Hematopoietic multipotent progenitor cell treated with erythropoietin and hydrocortisone succinate and interleukin-3 and kit ligand, for 8 days (in vitro differentiated cells): ENCODE measurements at regions not wholly inside any gene's neighbourhood (a gene's known extent, or its start where the extent isn't known, plus 50 kb on each side); places are given as distances from the start of the nearest gene placed in this dataset.
A peak's percentile ranks its signal among the peaks of the same experiment; 100 is the strongest.
"Not testable (repeated sequence)": the region's sequence is repeated elsewhere in the genome, so short reads cannot be mapped to it uniquely, and the experiment has no call there.

Source experiments
- DNase-seq: peaks from one replicate; pipeline ENCODE4 v3.0.0-alpha.2; 2015

- no peak for DNase-seq
These were observed 302.2 kb downstream of the TUSC7 start for GRCh38 chr3:117011687-117012250.

GRCh38 chr3:117016378-117016777 lies 306.8 kb downstream of the TUSC7 start:
- no peak for DNase-seq

GRCh38 chr3:117017135-117017894 lies 307.7 kb downstream of the TUSC7 start:
- DNase-seq: no peak

GRCh38 chr3:117018655-117019054 lies 309.1 kb downstream of the TUSC7 start:
- no peak for DNase-seq

GRCh38 chr3:117019082-117019713 lies 309.6 kb downstream of the TUSC7 start:
- peak; percentile 57 for DNase-seq

- no peak for DNase-seq
These were observed 316.8 kb downstream of the TUSC7 start for GRCh38 chr3:117026401-117026800.

GRCh38 chr3:117035745-117036144 lies 326.2 kb downstream of the TUSC7 start:
- DNase-seq: no peak

GRCh38 chr3:117036259-117036799 lies 326.8 kb downstream of the TUSC7 start:
- DNase-seq: peak; percentile 1

- DNase-seq: no peak
These were observed 335.6 kb downstream of the TUSC7 start for GRCh38 chr3:117045143-117045542.

GRCh38 chr3:117047951-117048705 lies 338.5 kb downstream of the TUSC7 start:
- DNase-seq: no peak

- DNase-seq: no peak
These were observed 342.8 kb downstream of the TUSC7 start for GRCh38 chr3:117052395-117052794.

- no peak for DNase-seq
These were observed 345.0 kb downstream of the TUSC7 start for GRCh38 chr3:117054556-117054955.

GRCh38 chr3:117056946-117057345 lies 347.4 kb downstream of the TUSC7 start:
- not testable (repeated sequence) for DNase-seq

- DNase-seq: peak; percentile 21
These were observed 349.7 kb downstream of the TUSC7 start for GRCh38 chr3:117059067-117059955.

GRCh38 chr3:117059956-117060270 lies 350.3 kb downstream of the TUSC7 start:
- no peak for DNase-seq

GRCh38 chr3:117063930-117064329 lies 354.4 kb downstream of the TUSC7 start:
- no peak for DNase-seq

GRCh38 chr3:117068301-117068700 lies 358.7 kb downstream of the TUSC7 start:
- no peak for DNase-seq

GRCh38 chr3:117074826-117075225 lies 365.2 kb downstream of the TUSC7 start:
- no peak for DNase-seq

- DNase-seq: no peak
These were observed 370.4 kb downstream of the TUSC7 start for GRCh38 chr3:117079997-117080396.

- DNase-seq: no peak
These were observed 371.3 kb downstream of the TUSC7 start for GRCh38 chr3:117080872-117081271.

- DNase-seq: no peak
These were observed 374.7 kb downstream of the TUSC7 start for GRCh38 chr3:117084277-117084676.

- DNase-seq: no peak
These were observed 375.2 kb downstream of the TUSC7 start for GRCh38 chr3:117084739-117085270.
